HAP-1 (cell line): ENCODE measurements at regions not wholly inside any gene's neighbourhood (a gene's known extent, or its start where the extent isn't known, plus 50 kb on each side); places are given as distances from the start of the nearest gene placed in this dataset.

Source experiments
- DNase-seq, 2 experiments: peaks; one replicate each; pipeline ENCODE4 v3.0.0-alpha.2; 2016 to 2020; ENCODE audit warnings: low spot score in 2 of 2
- H3K27me3 ChIP-seq: fragments of 250-450 bp; sonication (Bioruptor Pico); 2 replicates; pipeline ENCODE4 v1.5.1; 2020; ENCODE audit warnings: low read depth, mild to moderate bottlenecking, moderate library complexity
- H3K36me3 ChIP-seq: fragments of 250-450 bp; sonication (Bioruptor Pico); replicated peaks from 2 replicates; pipeline ENCODE4 v1.5.1; 2020; ENCODE audit warnings: mild to moderate bottlenecking
- H3K4me1 ChIP-seq: fragments of 250-450 bp; sonication (Bioruptor Pico); 2 replicates; pipeline ENCODE4 v1.5.1; 2020; ENCODE audit warnings: mild to moderate bottlenecking
- H3K4me3 ChIP-seq: fragments of 250-450 bp; sonication (Bioruptor Pico); 2 replicates; pipeline ENCODE4 v1.5.1; 2020; ENCODE audit warnings: mild to moderate bottlenecking, moderate library complexity
- H3K9me3 ChIP-seq: fragments of 250-450 bp; sonication (Bioruptor Pico); 2 replicates; pipeline ENCODE4 v1.5.1; 2020; ENCODE audit warnings: mild to moderate bottlenecking, moderate library complexity
- in situ Hi-C: fragments of 300-500 bp; cut with MboI; formaldehyde crosslinking; loops from 3 replicates; pipeline ENCODE4 v1.14.3; 2020; ENCODE audit warnings: low sequenced_read_pairs, inconsistent platforms, mixed read lengths

DNA sequence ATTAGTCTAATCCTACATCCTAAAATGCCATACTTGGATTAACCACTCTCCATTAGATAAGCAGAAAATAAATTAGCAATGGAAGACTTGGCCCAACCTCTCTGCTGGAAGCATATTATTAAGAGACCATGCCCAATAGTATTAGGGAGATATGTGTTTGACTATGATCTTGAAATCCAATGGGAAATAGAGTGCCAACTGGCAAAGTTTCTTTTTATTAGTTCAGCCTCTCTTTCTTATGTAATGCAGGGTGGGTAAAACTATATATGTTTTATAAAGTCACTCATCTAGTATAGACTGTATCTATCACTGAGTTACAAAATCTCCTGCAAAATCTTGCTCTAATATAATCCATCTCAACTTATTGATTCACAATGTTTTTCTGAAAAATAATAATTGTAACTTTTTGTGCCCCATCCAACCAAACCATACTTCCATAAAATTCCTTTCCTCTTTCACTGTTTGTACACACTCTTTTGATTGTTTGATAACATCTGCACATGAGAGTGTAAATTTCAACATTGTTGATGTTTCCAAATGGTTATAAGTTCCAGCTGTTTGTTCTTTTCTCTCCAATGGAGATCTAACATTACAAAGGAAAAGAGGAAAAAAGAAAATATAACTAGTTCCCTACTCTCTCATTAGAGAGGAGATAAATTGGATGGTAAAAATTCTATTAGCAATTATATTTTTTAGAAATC lies 408.1 kb upstream of the ADGRL2 start:
- Histone ChIP-seq H3K36me3 (no peaks in the 10 kb centered on the region), H3K27me3 (no peaks in the 10 kb centered on the region), H3K9me3 (no peaks in the 10 kb centered on the region), H3K4me1 (peaks cover 7% of the 10 kb centered on the region), H3K4me3 (no peak overlapping the region)
- DNase-seq, result no peak
- in situ Hi-C loops, result no loop called here

DNA sequence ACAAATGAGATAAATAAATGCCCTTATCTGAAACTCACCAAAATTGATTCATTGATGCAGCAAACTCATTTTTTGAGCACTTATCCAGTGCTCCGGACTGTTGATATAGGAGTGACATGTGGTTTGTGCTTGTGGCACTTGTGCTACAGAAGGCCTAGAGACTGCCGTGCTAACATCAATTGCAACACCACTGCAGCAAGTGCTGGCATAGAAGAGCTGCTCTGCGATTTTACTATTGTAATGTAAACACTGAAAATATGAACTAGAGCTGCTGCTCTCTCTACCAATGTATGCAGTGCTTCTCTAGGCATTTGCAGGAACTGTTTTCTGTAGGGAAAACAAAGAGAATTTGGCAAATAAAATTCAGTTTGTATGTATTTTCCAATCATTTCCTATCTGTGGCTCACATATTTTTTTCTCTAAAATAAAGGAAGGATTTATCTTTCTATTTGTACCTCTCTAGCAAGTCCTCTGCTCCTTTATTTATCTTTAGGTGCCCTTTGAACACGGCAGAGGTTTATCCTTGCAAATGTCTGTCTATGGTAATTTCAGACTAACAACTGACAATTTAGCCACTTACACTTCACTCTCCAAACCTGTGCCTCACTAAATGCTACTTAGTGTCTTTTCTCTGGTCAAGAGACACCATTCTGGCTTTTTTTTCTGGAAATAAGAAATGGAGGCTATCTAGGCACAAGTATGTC lies 409.5 kb upstream of the ADGRL2 start:
- no peaks in the 10 kb centered on the region for H3K9me3 ChIP-seq
- peaks cover 7% of the 10 kb centered on the region for H3K4me1 ChIP-seq
- no peaks in the 10 kb centered on the region for H3K27me3 ChIP-seq
- no peak overlapping the region for H3K4me3 ChIP-seq
- no peak for DNase-seq
- in situ Hi-C loops, result no loop called here
- no peaks in the 10 kb centered on the region for H3K36me3 ChIP-seq

DNA sequence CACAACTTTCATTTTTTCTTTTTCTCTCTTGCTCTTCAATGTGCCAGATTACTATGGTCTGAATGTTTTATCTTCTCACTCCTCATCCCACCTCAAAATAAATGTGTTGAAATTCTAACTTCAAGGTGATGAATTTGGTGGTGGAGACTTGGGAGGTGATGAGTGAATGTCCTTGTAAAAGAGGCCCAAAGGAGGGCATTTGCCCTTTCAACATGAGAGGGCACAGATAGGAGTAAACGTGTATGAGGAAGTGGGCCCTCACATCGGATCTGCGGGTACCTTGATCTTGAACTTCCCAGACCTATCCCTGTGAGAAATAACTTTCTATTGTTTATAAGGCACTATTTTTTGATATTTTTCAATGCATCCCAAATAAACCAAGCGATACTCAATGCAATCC lies 412.3 kb upstream of the ADGRL2 start:
- DNase-seq, result no peak
- Histone ChIP-seq H3K27me3 (no peaks in the 10 kb centered on the region), H3K4me3 (no peak overlapping the region), H3K4me1 (no peaks in the 10 kb centered on the region; the same call in 1 of the 2 replicates), H3K9me3 (no peaks in the 10 kb centered on the region), H3K36me3 (no peaks in the 10 kb centered on the region)
- in situ Hi-C loops, result no loop called here

DNA sequence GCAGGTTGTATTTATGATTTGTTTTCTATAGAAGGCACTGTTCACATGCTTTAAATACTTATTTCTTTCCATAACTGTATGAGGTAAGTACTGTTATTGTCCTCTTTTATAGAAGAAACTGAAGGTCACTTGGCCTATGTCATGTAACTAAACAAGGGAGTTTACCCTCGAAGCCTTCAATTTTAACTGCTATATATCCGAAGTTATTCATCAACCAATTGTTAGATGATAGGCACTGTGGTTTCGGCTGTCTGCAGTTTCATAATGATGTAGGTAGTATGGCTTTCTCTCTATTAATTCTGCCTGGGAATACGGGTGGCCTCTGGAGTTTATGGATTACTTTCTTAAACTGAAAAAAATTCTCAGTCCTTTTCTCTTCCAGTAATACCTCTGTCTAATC lies 413.3 kb upstream of the ADGRL2 start:
- Histone ChIP-seq H3K27me3 (no peaks in the 10 kb centered on the region), H3K4me3 (no peak overlapping the region), H3K4me1 (no peaks in the 10 kb centered on the region; the same call in 1 of the 2 replicates), H3K9me3 (no peaks in the 10 kb centered on the region), H3K36me3 (no peaks in the 10 kb centered on the region)
- in situ Hi-C loops, result no loop called here
- no peak for DNase-seq

DNA sequence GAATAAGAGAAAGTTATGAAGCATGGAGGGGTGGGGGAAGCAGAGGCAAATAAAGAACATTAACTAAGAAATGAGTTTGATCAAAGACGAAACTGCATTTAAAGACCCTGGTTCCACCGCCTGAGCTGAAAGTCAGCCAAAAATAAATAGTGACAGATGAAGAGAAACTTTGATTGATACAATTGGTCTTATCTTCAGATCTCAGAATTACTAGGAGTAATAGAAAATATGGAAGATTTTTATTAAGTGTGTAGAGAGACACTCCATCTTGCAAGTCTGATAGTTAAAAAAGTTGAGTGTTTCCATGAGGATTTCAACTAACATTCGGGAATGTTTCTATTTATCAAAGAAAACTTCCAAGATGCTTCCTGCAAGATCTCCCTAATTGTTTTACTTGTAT lies 418.2 kb upstream of the ADGRL2 start:
- no peak overlapping the region for H3K4me3 ChIP-seq
- no peaks in the 10 kb centered on the region for H3K27me3 ChIP-seq
- H3K4me1 ChIP-seq, result no peaks in the 10 kb centered on the region
- no peak for DNase-seq
- no peaks in the 10 kb centered on the region for H3K36me3 ChIP-seq
- no peaks in the 10 kb centered on the region for H3K9me3 ChIP-seq
- in situ Hi-C loops, result no loop called here

DNA sequence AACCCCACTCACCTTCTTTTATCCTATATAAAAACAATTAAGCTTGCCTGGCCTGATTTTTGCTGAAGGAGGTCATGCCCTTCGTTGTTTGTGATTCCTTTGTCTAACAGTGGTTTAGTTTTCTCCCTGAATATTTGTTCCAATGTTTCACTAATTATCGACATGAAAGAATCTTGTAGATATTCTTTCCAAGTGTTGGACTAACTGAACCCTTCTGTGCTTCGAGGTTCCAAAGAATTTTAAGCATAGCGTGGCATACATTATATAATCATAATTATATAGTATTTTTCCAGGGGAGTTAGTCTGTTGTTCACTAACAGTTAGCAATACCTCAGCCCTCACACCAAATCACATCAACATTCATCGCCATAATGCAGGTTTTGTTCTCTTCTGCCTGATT lies 418.9 kb upstream of the ADGRL2 start:
- Histone ChIP-seq H3K36me3 (no peaks in the 10 kb centered on the region), H3K9me3 (no peaks in the 10 kb centered on the region), H3K27me3 (no peaks in the 10 kb centered on the region), H3K4me3 (no peak overlapping the region), H3K4me1 (no peaks in the 10 kb centered on the region)
- in situ Hi-C loops, result no loop called here
- DNase-seq, result no peak

DNA sequence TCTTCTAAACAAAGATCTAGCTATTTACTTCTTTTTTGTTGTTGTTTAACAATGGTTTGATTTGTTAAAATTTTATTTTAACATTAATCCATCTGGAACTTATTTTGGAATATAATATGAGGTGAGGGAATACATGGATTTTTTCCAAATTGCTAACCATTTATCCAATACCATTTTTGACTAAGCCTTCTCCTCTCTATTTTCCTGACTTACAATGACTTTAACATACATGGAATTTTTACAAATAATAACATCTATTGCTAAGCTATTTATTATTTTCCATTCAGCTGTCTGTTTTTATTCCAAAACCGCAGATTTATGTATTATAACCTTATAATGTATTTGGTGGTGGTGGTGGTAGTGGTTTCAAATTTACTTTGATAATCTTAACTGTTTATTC lies 420.3 kb upstream of the ADGRL2 start:
- DNase-seq, result no peak
- Histone ChIP-seq H3K4me3 (no peak overlapping the region), H3K36me3 (no peaks in the 10 kb centered on the region), H3K4me1 (no peaks in the 10 kb centered on the region), H3K27me3 (no peaks in the 10 kb centered on the region), H3K9me3 (no peaks in the 10 kb centered on the region)
- in situ Hi-C loops, result no loop called here

DNA sequence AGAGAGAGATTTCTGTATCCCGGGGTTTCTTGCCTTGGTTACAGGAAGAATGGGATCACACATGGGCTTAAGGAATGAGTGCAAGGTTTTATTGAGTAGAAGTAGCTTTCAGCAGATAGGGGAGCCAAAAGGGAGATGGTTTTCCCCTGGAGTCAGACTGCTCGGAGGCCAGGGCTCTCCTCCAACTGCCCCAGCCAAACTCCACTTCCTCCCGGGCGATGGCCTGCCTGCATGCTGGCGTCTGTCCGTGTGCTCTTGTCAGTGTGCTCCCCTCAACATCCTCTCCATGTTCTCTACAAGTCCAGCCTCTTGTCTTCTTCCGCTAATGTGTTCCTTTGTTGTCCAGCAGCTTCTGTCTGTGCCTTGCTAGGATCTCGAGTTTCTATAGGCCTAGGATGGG lies 421.3 kb upstream of the ADGRL2 start:
- in situ Hi-C loops, result no loop called here
- H3K9me3 ChIP-seq, result no peaks in the 10 kb centered on the region
- no peaks in the 10 kb centered on the region for H3K4me1 ChIP-seq
- DNase-seq, result no peak
- H3K36me3 ChIP-seq, result no peaks in the 10 kb centered on the region
- no peaks in the 10 kb centered on the region for H3K27me3 ChIP-seq
- no peak overlapping the region for H3K4me3 ChIP-seq

DNA sequence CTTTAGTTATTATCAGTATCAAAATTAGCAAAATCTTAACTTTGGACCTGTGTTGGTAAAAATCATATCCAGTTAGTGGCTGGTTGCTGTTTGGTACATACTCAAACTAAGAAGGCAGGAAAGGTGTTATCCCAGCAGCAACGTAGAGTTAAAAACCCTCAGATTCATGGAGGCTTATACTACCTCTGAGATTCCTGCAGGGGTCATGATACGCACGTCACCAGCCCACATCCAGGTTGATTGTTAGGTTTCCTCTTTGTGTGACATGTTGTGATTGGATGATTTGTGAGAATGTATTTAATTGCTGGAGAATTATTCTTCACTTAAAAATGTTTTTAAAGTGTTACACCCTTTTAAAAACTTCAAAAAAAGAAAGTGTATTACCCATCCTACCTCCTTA lies 423.3 kb upstream of the ADGRL2 start:
- in situ Hi-C loops, result no loop called here
- no peak overlapping the region for H3K4me3 ChIP-seq
- H3K9me3 ChIP-seq, result no peaks in the 10 kb centered on the region
- no peaks in the 10 kb centered on the region for H3K27me3 ChIP-seq
- H3K4me1 ChIP-seq, result no peaks in the 10 kb centered on the region
- H3K36me3 ChIP-seq, result no peaks in the 10 kb centered on the region
- DNase-seq, result peak in 1 of 2 experiments; percentile 38

DNA sequence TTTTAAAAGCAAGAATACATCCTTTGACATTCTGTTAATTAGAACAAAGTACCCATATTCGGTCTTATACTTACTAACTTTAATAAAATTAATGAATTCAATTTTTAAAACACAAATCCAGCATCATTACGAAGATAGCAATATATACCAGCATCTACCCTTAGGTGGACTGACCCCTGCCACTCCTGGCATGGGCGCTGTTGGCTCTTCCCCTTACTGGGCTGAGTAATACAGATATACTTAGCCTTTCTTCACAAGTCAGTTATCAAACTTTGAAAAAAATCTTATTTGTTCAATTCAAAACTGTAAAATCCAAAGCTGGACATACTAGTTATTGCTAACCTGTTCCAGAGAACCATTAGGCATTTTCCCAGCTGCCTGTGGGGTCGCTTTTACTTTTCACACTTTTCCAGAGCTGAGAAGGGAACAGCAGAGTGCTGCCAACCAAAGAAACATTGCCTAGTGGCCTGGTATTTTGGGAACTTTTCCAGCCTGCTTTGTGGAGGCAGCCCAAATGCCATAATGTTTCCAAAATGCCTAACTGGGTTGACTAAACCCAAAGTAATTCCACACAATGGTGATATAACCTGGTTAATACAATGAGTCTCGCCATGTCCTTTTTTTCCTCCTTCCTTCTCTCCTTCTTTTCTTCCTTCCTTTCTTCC lies 424.7 kb upstream of the ADGRL2 start:
- Histone ChIP-seq H3K4me1 (no peaks in the 10 kb centered on the region), H3K27me3 (no peaks in the 10 kb centered on the region), H3K36me3 (no peaks in the 10 kb centered on the region), H3K9me3 (no peaks in the 10 kb centered on the region), H3K4me3 (no peak overlapping the region)
- DNase-seq, result no peak
- in situ Hi-C loops, result no loop called here

DNA sequence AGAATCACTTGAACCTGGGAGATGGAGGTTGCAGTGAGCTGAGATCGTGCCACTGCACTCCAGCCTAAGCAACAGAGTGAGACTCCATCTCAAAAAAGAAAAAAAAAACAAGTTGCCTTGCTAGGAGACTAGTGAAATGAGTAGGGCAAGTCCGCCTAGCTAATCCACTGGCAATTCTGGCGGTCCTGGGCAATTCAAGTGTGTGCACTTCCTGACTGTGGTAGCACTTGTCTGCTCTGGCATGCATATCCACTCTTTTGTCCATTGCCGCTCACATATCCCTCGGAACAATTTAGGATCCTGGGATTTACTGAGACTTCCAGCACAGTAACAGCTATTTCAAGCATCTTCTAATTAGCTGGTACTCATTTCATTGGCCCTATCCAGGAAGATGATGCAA lies 426.3 kb upstream of the ADGRL2 start:
- DNase-seq, result no peak
- Histone ChIP-seq H3K36me3 (no peaks in the 10 kb centered on the region), H3K4me1 (peaks cover 4% of the 10 kb centered on the region), H3K9me3 (no peaks in the 10 kb centered on the region), H3K27me3 (no peaks in the 10 kb centered on the region), H3K4me3 (no peak overlapping the region)
- in situ Hi-C loops, result no loop called here

DNA sequence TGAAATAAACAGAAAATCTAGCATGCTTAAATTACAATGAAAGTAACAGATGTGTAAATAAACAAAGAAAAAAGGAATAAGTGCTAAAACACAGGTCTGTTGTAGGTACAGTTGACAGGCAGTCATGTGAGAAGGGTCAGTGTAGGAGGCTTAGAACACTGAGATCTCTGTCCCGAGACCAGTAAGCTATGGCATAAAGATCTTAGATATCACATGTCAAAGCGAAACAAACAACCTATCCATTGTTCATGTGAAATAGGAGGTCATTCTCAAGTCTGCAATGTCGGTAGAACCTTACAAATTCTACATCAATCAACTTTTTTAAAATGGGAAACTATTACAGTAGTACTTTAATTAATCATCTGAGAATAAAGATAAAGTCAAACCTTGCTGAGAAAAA lies 428.9 kb upstream of the ADGRL2 start:
- in situ Hi-C loops, result no loop called here

DNA sequence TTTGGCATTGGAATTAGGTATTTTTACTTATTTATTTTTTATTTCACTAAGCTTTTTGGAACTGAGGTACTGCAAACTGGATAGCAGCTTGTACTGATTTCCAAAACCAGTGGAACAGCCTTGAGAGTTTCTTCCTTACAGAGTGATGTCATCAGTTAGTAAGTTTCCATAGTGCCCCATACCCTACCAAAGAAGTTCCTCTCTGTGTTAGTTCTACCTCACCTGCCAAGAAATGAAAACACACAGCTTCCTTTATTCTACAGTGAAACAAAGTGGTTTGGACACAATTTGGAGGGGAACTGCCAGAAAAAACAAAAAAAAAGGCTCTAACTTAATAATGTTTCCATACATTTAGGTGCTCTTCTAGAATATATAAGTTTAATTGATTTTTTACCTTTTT lies 430.9 kb upstream of the ADGRL2 start:
- H3K27me3 ChIP-seq, result no peaks in the 10 kb centered on the region
- no peaks in the 10 kb centered on the region for H3K9me3 ChIP-seq
- in situ Hi-C loops, result no loop called here
- DNase-seq, result no peak
- no peaks in the 10 kb centered on the region for H3K36me3 ChIP-seq
- H3K4me3 ChIP-seq, result no peak overlapping the region
- peaks cover 8% of the 10 kb centered on the region for H3K4me1 ChIP-seq

More for the DNA sequence above, 428.9 kb upstream of the ADGRL2 start:
- H3K36me3 ChIP-seq, result no peaks in the 10 kb centered on the region
- H3K4me1 ChIP-seq, result peaks cover 8% of the 10 kb centered on the region
- H3K27me3 ChIP-seq, result no peaks in the 10 kb centered on the region
- DNase-seq, result no peak
- no peaks in the 10 kb centered on the region for H3K9me3 ChIP-seq
- H3K4me3 ChIP-seq, result no peak overlapping the region

DNA sequence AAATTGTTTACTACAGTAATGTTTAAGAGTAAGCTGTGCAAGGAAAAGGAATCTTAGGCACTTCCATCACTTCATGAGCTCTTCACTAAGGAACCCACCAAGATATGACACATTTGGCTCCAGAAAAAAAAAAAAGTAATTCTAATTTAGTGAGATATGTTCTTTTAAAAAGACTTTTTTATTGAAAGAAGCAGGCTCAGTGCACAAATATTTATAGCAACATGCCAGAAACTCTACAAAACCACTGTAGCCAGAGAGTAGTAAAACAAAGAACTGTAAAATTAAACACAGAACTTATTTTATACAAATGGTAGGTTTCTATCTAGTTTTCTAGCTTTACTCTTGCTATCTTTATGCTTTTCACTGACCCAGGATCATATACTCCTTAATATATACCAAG lies 434.6 kb upstream of the ADGRL2 start:
- no peaks in the 10 kb centered on the region for H3K36me3 ChIP-seq
- peaks cover 16% of the 10 kb centered on the region for H3K4me1 ChIP-seq
- H3K27me3 ChIP-seq, result no peaks in the 10 kb centered on the region
- in situ Hi-C loops, result no loop called here
- H3K9me3 ChIP-seq, result no peaks in the 10 kb centered on the region
- DNase-seq, result no peak
- H3K4me3 ChIP-seq, result no peak overlapping the region
